Spleen (tissue), 11 donors: ENCODE measurements at regions not wholly inside any gene's neighbourhood (a gene's known extent, or its start where the extent isn't known, plus 50 kb on each side); places are given as distances from the start of the nearest gene placed in this dataset.
"Not testable (repeated sequence)": the region's sequence is repeated elsewhere in the genome, so short reads cannot be mapped to it uniquely, and the experiment has no call there.

ENCODE experiments used
- DNase-seq: peaks from one replicate; pipeline ENCODE4 v3.0.0-alpha.2; 2020
- H3K27ac ChIP-seq, 8 donors: fragments of 200-600 bp; sonication (generic) in 7 of 8; 1 replicate in 4 of 8; 2 replicates in 4 of 8; pipeline versions ENCODE4 v1.5.0 to v1.8.0; 2016 to 2021; ENCODE audit warnings: inconsistent platforms in 4 of 8, mild to moderate bottlenecking in 4 of 8, moderate library complexity in 1 of 8
- H3K27me3 ChIP-seq, 7 donors: fragments of 200-600 bp; sonication (generic) in 6 of 7; replicated peaks in 1 of 7; 1 replicate in 4 of 7; 2 replicates in 3 of 7; pipeline versions ENCODE4 v1.5.0 to v1.8.0; 2016 to 2021; ENCODE audit warnings: inconsistent platforms in 3 of 7, mild to moderate bottlenecking in 1 of 7
- H3K36me3 ChIP-seq, 6 donors: fragments of 200-600 bp; sonication (generic) in 5 of 6; 1 replicate in 4 of 6; 2 replicates in 2 of 6; pipeline versions ENCODE4 v1.5.0 to v1.8.0; 2016 to 2021; ENCODE audit warnings: inconsistent platforms in 2 of 6
- H3K4me1 ChIP-seq, 6 donors: fragments of 200-600 bp; sonication (generic) in 5 of 6; 1 replicate in 3 of 6; 2 replicates in 3 of 6; pipeline versions ENCODE4 v1.5.0 to v1.8.0; 2016 to 2021; ENCODE audit warnings: inconsistent platforms in 3 of 6
- H3K4me3 ChIP-seq, 8 donors: fragments of 200-600 bp; sonication (generic) in 7 of 8; 1 replicate in 4 of 8; 2 replicates in 4 of 8; pipeline versions ENCODE4 v1.5.0 to v1.8.0; 2016 to 2021; ENCODE audit warnings: inconsistent platforms in 4 of 8, mild to moderate bottlenecking in 4 of 8, moderate library complexity in 2 of 8
- H3K9me3 ChIP-seq, 8 donors: fragments of 200-600 bp; sonication (generic) in 7 of 8; 1 replicate in 4 of 8; 2 replicates in 4 of 8; pipeline versions ENCODE4 v1.5.0 to v1.8.0; 2016 to 2021; ENCODE audit warnings: inconsistent platforms in 4 of 8
- CTCF ChIP-seq, 11 experiments: fragments of 200-600 bp in 7 of 11; fragments of 450-650 bp in 4 of 11; sonication (generic) in 4 of 11; IDR thresholded peaks in 8 of 11; conservative IDR thresholded peaks in 3 of 11; 1 replicate in 7 of 11; 2 replicates in 4 of 11; pipeline versions ENCODE4 v1.4.0 to v1.8.0; 2016 to 2021; ENCODE audit warnings: antibody characterized with exemption in 11 of 11, inconsistent platforms in 4 of 11, mild to moderate bottlenecking in 1 of 11
- POLR2A ChIP-seq, 3 donors: fragments of 450-650 bp; IDR thresholded peaks; one replicate each; pipeline ENCODE4 v1.5.1; 2017; ENCODE audit warnings: antibody characterized with exemption in 3 of 3, mild to moderate bottlenecking in 1 of 3
- POLR2AphosphoS5 ChIP-seq, 3 donors: sonication (generic); formaldehyde crosslinking; IDR thresholded peaks; one replicate each; pipeline ENCODE4 v1.5.1; 2017; ENCODE audit warnings: antibody characterized with exemption in 3 of 3
- WGBS, 5 donors: extraction: QIAGEN DNeasy Blood & Tissue Kit in 3 of 5; methylation state at CpG; one replicate each; pipeline versions ENCODE4 v1.1.5 to v1.1.7; 2013 to 2018; 5-methylcytosine and 5-hydroxymethylcytosine counted together
- intact Hi-C: fragments of 100-400 bp; cut with DNase I; formaldehyde crosslinking; loops from one replicate; pipeline ENCODE4 v1.15.0; 2023; ENCODE audit warnings: low total_unique reads
- donor health status: healthy with polysubstance abuse.
- donor health status: DM: no; HTN: no; CAD: no; lungs with moderate emphysema.
- donor health status: DM: no; HTN: no; CAD: no.
- donor health status: Bipolar disorder and iron deficiency.
- donor health status: healthy.
- donor health status: DM: no; HTN: no; CAD: no.
- donor health status: DM: yes; HTN: yes; CAD: no.

GRCh38 chr10:16242859-16243613, 193.8 kb upstream of the PTER start:
- Histone ChIP-seq H3K36me3 (no peaks in the 10 kb centered on the region), H3K9me3 (peaks cover 0 to 28% (median 8%) of the 10 kb centered on the region in 8 donors), H3K27me3 (no peaks in the 10 kb centered on the region), H3K4me1 (no peaks in the 10 kb centered on the region), H3K27ac (no peak overlapping the region), H3K4me3 (no peak overlapping the region)
- no peak for TF ChIP-seq POLR2AphosphoS5 (IDR thresholded peaks at IDR 0.05)
- no peak for TF ChIP-seq CTCF (IDR thresholded peaks at IDR 0.05 in 8 of 11, conservative IDR thresholded peaks at IDR 0.05 in 3 of 11)
- DNase-seq: no peak
- intact Hi-C loops: no loop called here

GRCh38 chr10:16250136-16250535, 186.7 kb upstream of the PTER start:
- DNase-seq, H3K4me1 ChIP-seq, intact Hi-C loops, H3K36me3 ChIP-seq, H3K4me3 ChIP-seq, H3K27me3 ChIP-seq, H3K27ac ChIP-seq: not testable (repeated sequence)
- 53 to 64% (median 57%) methylated on average over 7 of the region's 7 CpGs for WGBS, 5 donors
- H3K9me3 ChIP-seq: peaks cover 0 to 30% (median 18%) of the 10 kb centered on the region in 8 donors

- intact Hi-C loops: no loop called here
- Histone ChIP-seq H3K27me3 (no peaks in the 10 kb centered on the region), H3K9me3 (peaks cover 0 to 36% (median 16%) of the 10 kb centered on the region in 8 donors), H3K27ac (no peak overlapping the region), H3K4me1 (no peaks in the 10 kb centered on the region), H3K36me3 (no peaks in the 10 kb centered on the region), H3K4me3 (no peak overlapping the region)
- TF ChIP-seq POLR2A (IDR thresholded peaks at IDR 0.05): no peak
- 80 to 91% (median 88%) methylated on average over 3 of the region's 3 CpGs for WGBS, 5 donors
- DNase-seq: no peak
These were observed 180.5 kb upstream of the PTER start for GRCh38 chr10:16256336-16256735.

GRCh38 chr10:16258291-16259040, 178.3 kb upstream of the PTER start:
- Histone ChIP-seq H3K4me1 (no peaks in the 10 kb centered on the region), H3K4me3 (no peak overlapping the region), H3K36me3 (no peaks in the 10 kb centered on the region), H3K27me3 (no peaks in the 10 kb centered on the region), H3K9me3 (peaks cover 0 to 36% (median 7%) of the 10 kb centered on the region in 8 donors), H3K27ac (no peak overlapping the region)
- intact Hi-C loops: no loop called here
- DNase-seq: no peak
- TF ChIP-seq POLR2AphosphoS5 (IDR thresholded peaks at IDR 0.05) (no peak), POLR2A (IDR thresholded peaks at IDR 0.05) (no peak), CTCF (IDR thresholded peaks at IDR 0.05 in 8 of 11, conservative IDR thresholded peaks at IDR 0.05 in 3 of 11) (no peak)
- 76 to 82% (median 77%) methylated on average over 6 of the region's 6 CpGs for WGBS, 5 donors

- intact Hi-C loops: no loop called here
- DNase-seq: no peak
- Histone ChIP-seq H3K9me3 (peaks cover 0 to 34% (median 4%) of the 10 kb centered on the region in 8 donors), H3K27me3 (no peaks in the 10 kb centered on the region), H3K36me3 (no peaks in the 10 kb centered on the region), H3K4me1 (no peaks in the 10 kb centered on the region), H3K4me3 (no peak overlapping the region), H3K27ac (no peak overlapping the region)
- TF ChIP-seq POLR2AphosphoS5 (IDR thresholded peaks at IDR 0.05): no peak
- TF ChIP-seq CTCF (IDR thresholded peaks at IDR 0.05 in 8 of 11, conservative IDR thresholded peaks at IDR 0.05 in 3 of 11): no peak
- TF ChIP-seq POLR2A (IDR thresholded peaks at IDR 0.05): no peak
- WGBS, 5 donors: 42 to 74% (median 69%) methylated on average over 1 of the region's 1 CpG
These were observed 177.1 kb upstream of the PTER start for GRCh38 chr10:16259726-16260125.
